ENCODE measurements at regions not wholly inside any gene's neighbourhood (a gene's known extent, or its start where the extent isn't known, plus 50 kb on each side); places are given as distances from the start of the nearest gene placed in this dataset.

DNA sequence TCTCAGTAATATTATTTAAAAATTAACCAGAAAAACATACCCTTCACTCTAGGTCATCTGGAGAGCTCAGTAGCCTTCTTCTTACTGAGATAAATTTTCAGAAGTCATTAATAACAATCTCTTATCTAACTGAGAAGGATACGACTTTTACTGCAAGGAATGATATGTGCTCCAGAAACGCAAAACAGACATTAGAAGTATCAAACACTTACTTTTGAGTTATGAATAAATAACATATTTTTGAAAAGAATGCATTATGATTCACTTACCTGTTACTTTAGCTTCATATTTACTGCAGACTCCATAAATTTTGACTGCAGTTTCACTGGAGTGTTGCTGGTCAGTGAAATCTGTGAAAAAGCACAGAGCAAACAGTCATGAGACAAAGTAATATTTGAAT lies 668.7 kb upstream of the NRSN1 start:
- Histone ChIP-seq H3K9ac (ENCODE audit: low read length) (no peak overlapping the region), H3K4me1 (ENCODE audit: control insufficient read depth in 1 of 2, insufficient read depth in 2 of 2, low read length in 2 of 2) (no peaks in the 10 kb centered on the region), H3K9me2 (ENCODE audit: insufficient read depth) (no peaks in the 10 kb centered on the region)

More for the DNA sequence above, 668.7 kb upstream of the NRSN1 start:
- Histone ChIP-seq H3K36me3 (ENCODE audit: control insufficient read depth in 1 of 2, insufficient read depth in 2 of 2, low read length in 2 of 2) (no peaks in the 10 kb centered on the region), H3K9me3 (ENCODE audit: control insufficient read depth in 1 of 2, insufficient read depth in 1 of 2, low read depth in 1 of 2, low read length in 2 of 2) (peaks cover 0 to 4% of the 10 kb centered on the region in 2 experiments; a peak in 2 of 4 replicates), H4K20me1 (ENCODE audit: insufficient read depth) (no peaks in the 10 kb centered on the region), H3K79me2 (ENCODE audit: insufficient read depth, low read length) (no peaks in the 10 kb centered on the region), H3K4me2 (ENCODE audit: low read length) (no peak overlapping the region), H2AFZ (ENCODE audit: low read depth, low read length, poor library complexity, severe bottlenecking) (no peak overlapping the region), H3K27ac (ENCODE audit: low read depth, low read length) (no peak overlapping the region), H3K27me3 (ENCODE audit: insufficient read depth, low read length) (no peaks in the 10 kb centered on the region), H3K4me3 (replicated peaks in 1 of 2; ENCODE audit: low read depth in 1 of 2, low read length in 2 of 2) (no peak overlapping the region)
- DNase-seq (ENCODE audit: low read depth, low spot score) (no peak), ATAC-seq (no peak)
- RAD21 ChIA-PET (ENCODE audit: low non-redundant PET in 1 of 2, low total read pairs in 2 of 2, uncharacterized antibody in 2 of 2, unreplicated experiment in 2 of 2): no interaction called here
- CTCF ChIA-PET: no interaction called here
- no peak for TF ChIP-seq ZFX (IDR thresholded peaks at IDR 0.05)
- TF ChIP-seq EGR1 (IDR thresholded peaks at IDR 0.05; ENCODE audit: low read depth): no peak
- no peak for TF ChIP-seq CEBPB (IDR thresholded peaks at IDR 0.05; ENCODE audit: low read depth)
- TF ChIP-seq SIN3A (IDR thresholded peaks at IDR 0.05; ENCODE audit: low read depth): no peak
- no peak for TF ChIP-seq YY1 (IDR thresholded peaks at IDR 0.05; ENCODE audit: extremely low read depth, insufficient replicate concordance, low read depth, low read length)
- TF ChIP-seq ELF1 (IDR thresholded peaks at IDR 0.05; ENCODE audit: borderline replicate concordance, low read depth): no peak
- no peak for TF ChIP-seq FOSL1 (IDR thresholded peaks at IDR 0.05; ENCODE audit: low read depth)
- no peak for TF ChIP-seq MAX (IDR thresholded peaks at IDR 0.05)
- no peak for TF ChIP-seq POLR2AphosphoS5 (IDR thresholded peaks at IDR 0.05; ENCODE audit: low read depth, low read length)
- TF ChIP-seq CBX3 (IDR thresholded peaks at IDR 0.05; ENCODE audit: low read depth): no peak
- TF ChIP-seq, protein P1, sequence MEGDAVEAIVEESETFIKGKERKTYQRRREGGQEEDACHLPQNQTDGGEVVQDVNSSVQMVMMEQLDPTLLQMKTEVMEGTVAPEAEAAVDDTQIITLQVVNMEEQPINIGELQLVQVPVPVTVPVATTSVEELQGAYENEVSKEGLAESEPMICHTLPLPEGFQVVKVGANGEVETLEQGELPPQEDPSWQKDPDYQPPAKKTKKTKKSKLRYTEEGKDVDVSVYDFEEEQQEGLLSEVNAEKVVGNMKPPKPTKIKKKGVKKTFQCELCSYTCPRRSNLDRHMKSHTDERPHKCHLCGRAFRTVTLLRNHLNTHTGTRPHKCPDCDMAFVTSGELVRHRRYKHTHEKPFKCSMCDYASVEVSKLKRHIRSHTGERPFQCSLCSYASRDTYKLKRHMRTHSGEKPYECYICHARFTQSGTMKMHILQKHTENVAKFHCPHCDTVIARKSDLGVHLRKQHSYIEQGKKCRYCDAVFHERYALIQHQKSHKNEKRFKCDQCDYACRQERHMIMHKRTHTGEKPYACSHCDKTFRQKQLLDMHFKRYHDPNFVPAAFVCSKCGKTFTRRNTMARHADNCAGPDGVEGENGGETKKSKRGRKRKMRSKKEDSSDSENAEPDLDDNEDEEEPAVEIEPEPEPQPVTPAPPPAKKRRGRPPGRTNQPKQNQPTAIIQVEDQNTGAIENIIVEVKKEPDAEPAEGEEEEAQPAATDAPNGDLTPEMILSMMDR (IDR thresholded peaks at IDR 0.05 in 2 of 3, conservative IDR thresholded peaks at IDR 0.05 in 1 of 3; ENCODE audit: borderline replicate concordance in 1 of 3, insufficient read depth in 1 of 3, low read depth in 2 of 3, low read length in 2 of 3): no peak
- no peak for TF ChIP-seq ATF3 (IDR thresholded peaks at IDR 0.05)
- no peak for TF ChIP-seq ZNF274 (IDR thresholded peaks at IDR 0.05; ENCODE audit: low read depth, low read length)
- no peak for TF ChIP-seq REST (IDR thresholded peaks at IDR 0.05; ENCODE audit: low read depth)
- no peak for TF ChIP-seq SP1 (IDR thresholded peaks at IDR 0.05; ENCODE audit: low read depth)
- no peak for TF ChIP-seq SRF (IDR thresholded peaks at IDR 0.05; ENCODE audit: low read depth)
- no TSS peak for BruUV-seq (replicated peaks)
- intact Hi-C loops (cut with micrococcal nuclease): no loop called here
- POLR2A ChIA-PET: no interaction called here
